HG03060 (cell line): ENCODE measurements at regions not wholly inside any gene's neighbourhood (a gene's known extent, or its start where the extent isn't known, plus 50 kb on each side); places are given as distances from the start of the nearest gene placed in this dataset.
"Not testable (repeated sequence)": the region's sequence is repeated elsewhere in the genome, so short reads cannot be mapped to it uniquely, and the experiment has no call there.

Experiments
- ATAC-seq: cut with Tn5 transposase; IDR thresholded peaks from one replicate; pipeline ENCODE4 v1.9.1; 2021; ENCODE audit warnings: low read depth, moderate number of reproducible peaks; ENCODE audit not compliant: unreplicated experiment

DNA sequence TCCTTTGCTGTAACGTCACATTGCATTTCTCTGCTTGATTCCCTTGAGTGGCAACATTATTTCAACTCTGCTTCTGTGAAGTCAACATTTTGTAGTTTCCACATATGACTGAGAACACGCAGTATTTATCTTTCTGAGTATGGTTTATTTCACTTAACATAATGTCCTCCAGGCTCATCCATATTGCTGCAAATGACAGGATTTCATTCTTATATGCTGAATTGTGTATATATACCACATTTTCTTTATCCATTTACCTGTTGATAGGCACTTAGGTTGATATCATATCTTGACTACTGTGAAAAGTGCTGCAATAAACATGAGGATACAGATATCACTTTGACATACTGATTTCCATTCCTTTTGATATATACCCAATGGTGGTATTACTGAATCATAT is 878.5 kb downstream of the PLOD2 start:
- no peak for ATAC-seq

DNA sequence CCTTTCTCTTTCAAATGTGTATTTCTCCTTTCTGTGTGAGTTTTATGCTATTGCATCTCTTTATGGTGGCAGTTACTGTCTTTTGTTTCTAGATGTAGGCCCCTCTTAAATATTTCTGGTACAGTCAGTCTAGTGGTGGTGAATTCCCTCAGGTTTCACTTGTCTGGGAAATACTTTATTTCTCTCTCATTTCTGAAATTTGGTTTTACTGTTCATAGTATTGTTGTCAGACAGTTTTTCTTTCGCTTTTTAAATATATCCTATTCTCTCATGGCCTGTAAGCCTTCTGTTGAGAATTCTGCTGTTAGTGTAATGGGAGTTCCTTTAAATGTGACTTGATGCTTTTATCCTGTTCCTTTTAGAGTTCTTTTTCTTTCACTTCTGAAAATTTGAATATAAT is 874.0 kb downstream of the PLOD2 start:
- ATAC-seq = no peak

DNA sequence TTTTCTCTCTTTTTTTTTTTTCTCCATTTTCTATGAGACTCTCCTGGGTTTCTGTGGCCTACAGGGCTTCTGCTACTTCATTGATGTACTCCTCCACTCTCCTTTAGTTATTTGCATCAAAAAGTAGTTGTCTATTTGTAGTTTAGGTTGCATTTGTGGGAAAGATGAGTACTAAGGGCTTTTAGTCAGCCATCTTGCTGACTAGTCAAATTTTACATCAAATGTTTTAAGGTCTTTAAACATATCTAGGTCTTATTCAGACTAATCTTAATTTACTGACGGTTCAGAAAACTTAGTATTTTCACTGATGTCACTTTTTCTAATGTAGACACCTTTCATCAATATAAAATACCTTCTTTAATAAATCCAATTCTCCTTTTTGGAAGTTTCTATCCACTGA is 871.0 kb downstream of the PLOD2 start:
- no peak for ATAC-seq

DNA sequence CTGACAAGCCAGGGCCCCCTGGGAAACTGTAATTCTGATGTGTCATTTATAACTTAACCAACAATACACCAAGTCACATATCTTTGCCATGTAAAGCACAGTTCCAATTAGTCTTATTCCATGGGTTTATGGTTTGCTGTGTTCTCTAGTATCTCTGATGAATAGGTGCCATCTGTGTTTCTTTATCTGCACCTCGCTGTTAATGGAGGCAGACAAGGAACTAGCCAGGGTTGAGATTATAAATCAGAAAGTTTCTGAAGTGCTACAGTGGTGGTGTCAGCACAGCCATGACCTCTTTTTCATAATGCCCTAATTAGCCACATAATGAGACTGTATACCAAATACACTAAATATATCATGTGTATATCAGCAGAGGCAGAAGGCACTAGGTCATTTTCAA is 866.4 kb downstream of the PLOD2 start:
- no peak for ATAC-seq

DNA sequence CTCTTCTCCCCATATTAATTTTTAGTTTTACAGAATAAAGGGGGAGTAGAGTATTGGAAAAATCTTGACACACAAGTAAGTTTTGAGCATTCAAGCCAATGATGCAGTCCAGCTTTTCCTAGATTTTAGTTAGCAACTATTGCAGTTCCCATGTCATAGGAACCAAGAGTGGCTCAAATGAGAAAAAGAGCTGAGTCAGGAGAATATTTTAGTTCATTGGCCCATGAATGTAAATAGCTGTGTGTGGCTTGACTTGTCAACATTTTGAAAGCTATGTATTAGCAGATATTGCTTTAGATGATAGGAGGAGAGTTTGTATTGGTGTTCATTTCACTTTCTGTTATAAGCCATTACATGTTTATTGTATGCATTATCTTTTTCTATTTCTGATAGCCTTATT is 853.7 kb downstream of the PLOD2 start:
- no peak for ATAC-seq

DNA sequence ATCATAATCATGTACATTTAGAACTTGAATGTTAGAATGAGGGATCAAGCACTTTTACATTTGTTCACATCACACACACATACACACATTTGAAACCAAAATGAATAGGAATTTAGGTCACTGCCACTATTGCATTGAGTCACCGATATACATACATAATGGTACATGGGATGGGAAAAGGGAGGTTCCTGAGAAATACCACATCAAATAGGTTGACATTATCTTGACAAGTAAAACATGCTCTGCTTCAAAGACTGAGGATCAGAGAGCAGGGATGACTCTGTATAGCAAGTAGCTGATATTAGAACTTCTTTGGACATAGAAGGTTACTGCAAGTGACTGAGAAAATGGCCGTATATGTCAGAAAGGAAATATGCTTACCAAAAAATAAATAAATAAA is 847.2 kb downstream of the PLOD2 start:
- ATAC-seq = no peak

DNA sequence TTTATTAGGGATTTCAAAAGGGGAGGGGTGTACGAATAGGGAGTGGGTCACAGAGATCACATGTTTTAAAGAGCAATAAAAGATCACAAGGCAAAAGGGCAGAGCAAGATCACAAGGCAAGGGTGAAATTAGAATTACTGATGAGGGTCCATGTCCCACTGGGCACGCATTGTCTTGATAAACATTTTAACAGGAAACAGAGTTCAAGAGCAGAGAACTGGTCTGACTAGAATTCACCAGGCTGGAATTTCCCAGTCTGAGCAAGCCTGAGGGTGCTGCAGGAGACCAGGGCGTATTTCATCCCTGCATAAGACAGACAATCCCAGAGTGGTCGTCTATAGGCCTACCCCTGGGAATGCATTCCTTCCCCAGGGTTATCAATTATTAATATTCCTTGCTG is 844.7 kb downstream of the PLOD2 start:
- not testable (repeated sequence) for ATAC-seq

DNA sequence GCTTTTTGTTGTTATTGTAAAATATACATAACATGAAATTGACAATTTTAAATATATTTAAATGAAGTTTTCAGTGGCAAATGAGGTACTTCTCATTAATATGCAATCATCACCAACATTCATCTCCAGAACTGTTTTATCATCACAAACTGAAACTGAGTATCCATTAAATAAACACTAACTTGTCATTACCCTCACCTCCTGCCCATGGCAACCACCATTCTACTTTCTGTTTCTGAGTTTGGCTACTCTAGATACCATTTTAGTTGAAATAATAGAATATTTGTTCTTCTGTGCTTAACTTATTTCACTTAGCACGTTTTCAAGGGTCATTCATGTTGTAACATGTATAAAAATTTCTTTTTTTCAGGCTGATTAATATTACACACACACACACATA is 834.3 kb downstream of the PLOD2 start:
- no peak for ATAC-seq

DNA sequence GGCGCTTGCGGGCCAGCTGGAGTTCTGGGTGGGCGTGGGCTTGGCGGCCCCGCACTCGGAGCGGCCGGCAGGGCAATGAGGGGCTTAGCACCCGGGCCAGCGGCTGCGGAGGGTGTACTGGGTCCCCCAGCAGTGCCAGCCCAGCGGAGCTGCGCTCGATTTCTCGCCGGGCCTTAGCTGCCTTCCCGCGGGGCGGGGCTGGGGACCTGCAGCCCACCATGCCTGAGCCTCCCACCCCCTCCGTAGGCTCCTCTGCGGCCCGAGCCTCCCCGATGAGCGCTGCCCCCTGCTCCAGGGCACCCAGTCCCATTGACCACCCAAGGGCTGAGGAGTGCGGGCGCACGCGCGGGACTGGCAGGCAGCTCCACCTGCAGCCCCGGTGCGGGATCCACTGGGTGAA is 827.6 kb downstream of the PLOD2 start:
- not testable (repeated sequence) for ATAC-seq

DNA sequence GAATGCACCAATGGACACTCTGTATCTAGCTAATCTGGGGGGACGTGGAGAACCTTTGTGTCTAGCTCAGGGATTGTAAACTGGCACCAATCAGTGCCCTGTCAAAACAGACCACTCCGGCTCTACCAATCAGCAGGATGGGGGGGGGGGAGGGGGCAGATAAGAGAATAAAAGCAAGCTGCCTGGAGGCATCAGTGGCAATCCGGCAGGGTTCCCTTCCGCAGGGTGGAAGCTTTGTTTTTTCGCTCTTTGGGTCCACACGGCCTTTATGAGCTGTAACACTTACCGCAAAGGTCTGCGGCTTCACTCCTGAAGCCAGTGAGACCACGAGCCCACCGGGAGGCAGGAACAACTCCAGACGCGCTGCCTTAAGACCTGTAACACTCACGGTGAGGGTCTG is 827.1 kb downstream of the PLOD2 start:
- no peak for ATAC-seq

DNA sequence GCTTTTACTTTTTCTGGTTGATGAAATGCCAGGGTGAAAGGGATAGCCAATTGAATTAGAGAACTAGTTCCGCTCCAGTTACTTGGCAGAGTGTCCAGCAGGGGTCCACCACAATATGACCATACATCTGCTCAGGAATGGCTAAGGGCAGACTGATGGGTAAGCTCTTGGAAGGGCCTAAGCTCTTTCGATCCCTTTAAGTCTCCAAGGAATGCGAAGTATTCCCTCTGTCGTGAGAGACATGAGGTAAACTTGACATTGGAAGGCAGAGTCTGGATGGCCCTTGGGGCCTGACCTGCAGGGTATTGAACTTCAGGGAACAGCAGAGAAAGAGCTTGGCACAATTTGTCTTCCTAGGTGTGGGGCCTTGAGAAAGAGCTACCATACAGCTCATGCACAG is 805.8 kb downstream of the PLOD2 start:
- no peak for ATAC-seq

DNA sequence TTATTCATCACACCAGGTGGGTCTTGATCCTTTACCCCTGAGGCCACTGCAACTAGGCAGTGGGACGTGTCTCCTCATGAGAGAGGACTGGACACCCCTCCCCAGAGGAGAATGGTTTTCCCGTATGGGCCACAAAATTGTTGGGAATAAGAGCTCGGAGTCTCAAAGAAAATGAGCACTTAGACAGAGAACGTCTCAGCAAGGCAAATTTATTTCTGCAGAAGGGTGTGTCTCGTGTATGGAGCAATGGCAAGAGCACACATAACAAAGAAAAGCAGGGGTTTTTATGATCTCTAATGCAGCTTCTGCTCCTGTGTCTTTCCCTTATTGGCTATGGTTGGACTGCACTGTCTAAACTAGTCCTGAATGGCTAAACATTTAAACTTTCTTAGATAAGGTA is 803.5 kb downstream of the PLOD2 start:
- no peak for ATAC-seq

DNA sequence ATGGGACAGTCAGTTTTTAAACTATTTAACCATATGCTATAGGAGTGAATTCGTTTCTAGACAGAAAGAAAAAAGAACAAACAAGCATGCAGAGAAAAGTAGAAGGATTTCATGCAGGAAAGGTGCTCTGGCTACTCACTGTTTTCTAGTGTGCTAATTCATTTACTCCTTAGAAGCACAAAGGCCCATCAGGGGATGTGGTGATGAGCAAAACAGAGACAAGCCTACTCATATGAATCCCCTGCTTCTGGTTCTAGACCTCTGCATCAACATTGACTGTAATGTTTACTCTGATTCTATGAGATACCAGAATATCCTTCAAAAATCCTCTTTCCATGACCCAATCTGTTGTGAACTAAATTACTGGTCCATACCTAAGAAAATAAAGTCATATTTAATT is 801.9 kb downstream of the PLOD2 start:
- no peak for ATAC-seq

DNA sequence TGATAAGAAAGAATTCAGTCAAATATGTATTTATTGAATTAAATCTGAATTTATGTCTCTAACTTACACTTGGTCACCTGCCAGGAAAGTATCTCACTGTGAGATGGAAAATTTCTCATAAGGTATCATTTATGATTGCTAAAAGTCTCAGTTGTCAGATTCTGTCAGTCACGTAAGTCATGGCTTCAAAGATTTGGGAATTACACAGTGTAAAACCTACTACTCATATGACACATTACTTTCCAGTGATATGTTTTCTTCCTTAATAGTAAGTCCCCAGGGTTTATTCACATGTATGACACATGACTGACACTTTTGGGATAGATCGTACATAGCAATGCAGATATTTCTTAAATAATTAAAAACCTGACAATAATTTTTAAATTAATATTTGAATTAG is 792.2 kb downstream of the PLOD2 start:
- ATAC-seq = no peak

DNA sequence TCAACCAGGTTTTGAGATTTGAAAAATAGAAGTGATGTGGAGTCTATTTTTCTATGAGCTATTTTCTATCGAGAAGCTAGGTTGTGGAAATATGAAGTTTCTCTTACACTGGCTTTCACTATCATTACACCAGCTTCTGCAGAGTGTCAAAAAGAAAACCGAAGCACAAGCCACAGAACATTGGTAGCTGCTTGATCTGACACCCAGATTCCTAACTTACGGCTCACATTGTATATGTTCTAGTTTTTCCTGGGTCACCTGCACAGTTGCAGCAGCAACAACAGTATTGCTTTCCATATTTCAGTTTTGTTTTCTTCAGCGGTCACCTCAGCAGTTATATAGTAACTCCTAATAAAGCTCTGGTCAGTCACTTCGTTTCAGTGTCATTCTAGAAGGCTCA is 790.1 kb downstream of the PLOD2 start:
- ATAC-seq = no peak

DNA sequence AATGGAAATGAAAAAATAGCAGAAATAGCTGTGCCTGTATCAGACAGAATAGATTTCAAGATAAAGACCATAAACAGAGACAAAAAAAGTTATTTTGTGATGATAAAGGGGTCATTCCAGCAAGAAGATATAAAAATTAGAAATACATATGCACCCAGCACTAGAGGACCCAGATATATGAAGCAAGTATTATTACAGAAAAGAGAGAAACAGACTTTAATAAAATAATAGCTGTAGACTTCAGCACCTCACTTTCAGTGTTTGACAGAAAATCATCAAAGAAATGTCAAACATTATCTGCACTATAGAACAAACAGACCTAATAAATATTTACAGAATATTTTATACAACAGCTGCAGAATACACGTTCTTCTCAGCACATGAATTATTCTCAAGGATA is 783.7 kb downstream of the PLOD2 start:
- no peak for ATAC-seq

DNA sequence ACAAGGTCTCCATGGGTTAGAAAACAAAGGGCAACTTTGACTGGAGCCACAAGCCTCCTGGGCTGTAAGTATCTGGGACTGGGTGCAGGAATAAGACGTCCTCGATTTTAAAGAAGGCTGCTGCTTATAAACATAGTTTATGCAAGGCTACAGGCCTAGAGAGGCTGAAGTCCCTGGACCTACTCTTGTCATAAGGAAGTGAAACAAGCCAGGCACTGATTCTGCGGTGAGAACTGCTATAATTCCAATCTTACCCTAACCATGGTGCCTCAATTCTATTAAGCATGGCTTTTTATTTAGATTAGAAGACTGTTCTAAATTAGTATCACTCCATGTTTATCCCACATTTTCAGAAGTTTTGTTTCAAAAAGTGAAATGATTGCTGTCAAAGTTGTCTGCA is 777.6 kb downstream of the PLOD2 start:
- no peak for ATAC-seq

DNA sequence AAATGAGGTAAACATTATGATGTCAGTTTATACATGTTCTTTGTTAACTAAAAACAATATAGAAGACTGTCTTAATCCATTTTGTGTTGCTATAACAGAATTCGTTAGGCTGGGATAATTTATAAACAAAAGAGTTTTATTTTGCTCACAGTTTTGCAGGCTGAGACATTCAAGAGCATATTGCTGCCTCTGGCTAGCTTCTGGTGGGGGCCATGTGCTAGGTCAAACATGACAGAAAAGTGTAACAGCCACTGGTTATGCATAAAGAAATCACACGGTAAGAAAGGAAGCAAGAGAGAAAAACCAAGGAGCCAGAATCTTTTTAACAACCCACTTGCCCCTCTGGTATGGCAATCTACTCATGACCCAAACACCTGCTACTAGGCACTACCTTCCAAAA is 776.7 kb downstream of the PLOD2 start:
- no peak for ATAC-seq

DNA sequence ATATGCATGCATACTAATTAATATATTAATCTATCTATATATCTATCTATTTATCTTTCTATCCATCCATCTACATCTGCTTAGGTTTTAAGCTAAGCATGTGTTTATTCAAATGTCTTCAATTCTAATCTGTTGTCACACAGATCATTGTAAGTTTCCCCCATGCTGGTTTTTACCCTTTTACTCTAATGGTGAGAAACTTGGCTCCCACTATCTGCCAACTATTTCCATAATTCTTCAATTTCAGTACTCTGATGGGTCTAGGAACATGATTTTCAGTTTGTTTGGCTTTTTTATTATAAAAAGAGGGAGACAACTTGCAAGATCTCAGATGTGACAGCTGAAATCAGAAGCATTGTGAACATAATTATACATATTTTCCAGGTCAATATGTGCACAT is 773.8 kb downstream of the PLOD2 start:
- no peak for ATAC-seq

DNA sequence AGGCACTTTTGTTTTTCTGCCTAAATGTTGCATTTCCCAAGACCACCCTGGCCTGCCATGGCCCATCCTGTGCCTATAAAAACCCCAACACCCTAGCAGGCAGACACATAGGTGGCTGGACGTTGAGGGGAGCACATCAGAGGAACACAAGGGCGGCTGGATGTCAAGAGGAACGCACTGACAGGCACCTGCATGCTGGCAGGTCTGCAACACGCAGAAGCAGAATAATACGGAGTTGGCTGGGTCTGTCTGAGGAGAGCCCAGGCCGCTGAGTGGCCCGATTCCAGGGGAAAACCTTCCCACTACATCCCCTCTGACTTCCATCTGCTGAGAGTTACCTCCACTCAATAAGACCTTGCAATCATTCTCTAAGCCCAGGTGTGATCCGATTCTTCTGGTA is 765.6 kb downstream of the PLOD2 start:
- no peak for ATAC-seq

DNA sequence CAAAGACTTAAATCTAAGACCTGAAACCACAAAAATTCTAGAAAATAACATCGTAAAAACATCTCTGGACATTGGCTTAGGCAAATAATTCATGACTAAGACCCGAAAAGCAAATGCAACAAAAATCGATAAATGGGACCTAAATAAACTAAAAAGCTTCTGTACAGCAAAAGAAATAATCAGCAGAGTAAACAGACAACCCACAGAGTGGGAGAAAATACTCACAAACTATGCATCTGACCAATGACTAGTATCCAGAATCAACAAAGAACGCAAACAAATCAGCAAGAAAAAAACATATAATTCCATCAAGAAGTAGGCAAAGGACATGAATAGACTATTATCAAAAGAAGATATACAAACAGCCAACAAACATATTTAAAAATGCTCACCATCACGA is 749.4 kb downstream of the PLOD2 start:
- no peak for ATAC-seq

DNA sequence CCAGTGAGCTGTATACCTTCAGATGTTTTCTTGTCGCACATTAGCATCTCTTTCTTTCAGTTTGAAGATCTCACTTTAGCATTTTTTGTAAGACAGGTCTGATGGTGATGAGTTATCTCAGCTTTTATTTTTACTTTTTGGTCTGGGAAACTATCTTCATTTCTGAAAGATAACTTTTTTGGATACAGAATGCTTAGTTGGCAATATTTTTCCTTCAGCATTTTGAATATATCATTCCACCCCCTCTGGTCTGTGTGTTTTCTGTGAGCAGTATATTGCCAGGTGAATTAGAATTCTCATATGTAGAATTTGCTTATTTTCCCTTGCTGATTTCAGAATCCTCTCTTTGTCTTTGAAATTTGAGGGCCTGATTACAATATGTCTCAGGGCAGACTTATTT is 743.3 kb downstream of the PLOD2 start:
- ATAC-seq = no peak

DNA sequence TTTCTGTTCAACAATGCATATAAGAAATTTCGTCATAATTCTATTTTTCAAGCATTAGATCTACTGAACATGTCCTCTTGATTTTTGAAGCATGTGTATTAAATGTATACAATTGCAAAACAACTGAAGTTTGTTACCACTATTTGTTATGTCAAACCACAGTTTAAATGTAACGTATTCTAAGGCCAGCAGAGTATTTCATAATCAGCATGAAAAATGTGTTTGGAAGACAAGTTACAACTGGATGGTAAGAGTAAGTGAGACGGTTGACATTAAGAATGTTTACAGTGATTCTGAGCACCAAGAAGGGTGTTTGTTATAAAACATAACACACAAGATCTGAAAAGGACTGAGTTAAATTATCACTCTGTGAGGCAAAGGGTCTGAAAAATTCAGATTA is 738.4 kb downstream of the PLOD2 start:
- ATAC-seq = no peak

DNA sequence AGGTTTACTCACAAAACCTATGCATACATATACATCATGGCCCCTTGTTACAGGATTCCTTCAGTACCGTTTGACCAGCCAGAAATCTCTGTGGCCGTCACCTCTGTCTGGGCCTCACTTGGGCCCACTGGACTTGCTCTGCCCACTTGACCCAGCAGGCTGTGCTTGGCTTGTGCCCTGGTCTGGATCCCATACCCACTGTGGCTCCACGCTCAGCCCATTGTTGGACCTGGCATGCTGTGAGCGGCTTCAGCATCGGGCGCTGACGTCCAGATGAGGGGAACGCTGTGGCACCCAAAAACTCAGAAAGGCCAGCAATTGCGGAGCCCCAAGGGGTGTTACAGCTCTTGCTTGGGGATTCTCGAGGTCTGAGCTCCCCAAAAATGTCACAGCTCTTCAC is 733.6 kb downstream of the PLOD2 start:
- ATAC-seq = no peak
